GM12891 (cell line): ENCODE measurements at regions not wholly inside any gene's neighbourhood (a gene's known extent, or its start where the extent isn't known, plus 50 kb on each side); places are given as distances from the start of the nearest gene placed in this dataset.
"Not testable (repeated sequence)": the region's sequence is repeated elsewhere in the genome, so short reads cannot be mapped to it uniquely, and the experiment has no call there.

Source experiments
- DNase-seq: peaks from one replicate; pipeline ENCODE4 v3.0.0; 2011; ENCODE audit warnings: low spot score; ENCODE audit not compliant: insufficient read length
- FAIRE-seq: peaks from 2 replicates; lab custom pipeline; 2011; peaks lifted over from hg19 to GRCh38; lab: Jason Lieb, UNC
- PAX5 ChIP-seq: IDR thresholded peaks from 2 replicates; pipeline ENCODE4 v1.6.1; 2011; ENCODE audit warnings: low read length, moderate library complexity, mild to moderate bottlenecking; ENCODE audit not compliant: insufficient read depth, severe bottlenecking
- POLR2A ChIP-seq: IDR thresholded peaks from 2 replicates; pipeline ENCODE4 v1.6.1; 2011; ENCODE audit warnings: low read depth, low read length, control low read depth
- POLR2AphosphoS5 ChIP-seq: IDR thresholded peaks from 2 replicates; pipeline ENCODE4 v1.6.1; 2011; ENCODE audit warnings: low read depth, low read length, control low read depth
- POU2F2 ChIP-seq: IDR thresholded peaks from 2 replicates; pipeline ENCODE4 v1.6.1; 2011; ENCODE audit warnings: low read depth, mild to moderate bottlenecking, control low read depth, low read length, moderate library complexity
- SPI1 ChIP-seq: IDR thresholded peaks from 2 replicates; pipeline ENCODE4 v1.6.1; 2011; ENCODE audit warnings: low read depth, low read length, control low read depth
- TAF1 ChIP-seq: IDR thresholded peaks from 2 replicates; pipeline ENCODE4 v1.6.1; 2011; ENCODE audit warnings: low read depth, low read length, control low read depth

DNA sequence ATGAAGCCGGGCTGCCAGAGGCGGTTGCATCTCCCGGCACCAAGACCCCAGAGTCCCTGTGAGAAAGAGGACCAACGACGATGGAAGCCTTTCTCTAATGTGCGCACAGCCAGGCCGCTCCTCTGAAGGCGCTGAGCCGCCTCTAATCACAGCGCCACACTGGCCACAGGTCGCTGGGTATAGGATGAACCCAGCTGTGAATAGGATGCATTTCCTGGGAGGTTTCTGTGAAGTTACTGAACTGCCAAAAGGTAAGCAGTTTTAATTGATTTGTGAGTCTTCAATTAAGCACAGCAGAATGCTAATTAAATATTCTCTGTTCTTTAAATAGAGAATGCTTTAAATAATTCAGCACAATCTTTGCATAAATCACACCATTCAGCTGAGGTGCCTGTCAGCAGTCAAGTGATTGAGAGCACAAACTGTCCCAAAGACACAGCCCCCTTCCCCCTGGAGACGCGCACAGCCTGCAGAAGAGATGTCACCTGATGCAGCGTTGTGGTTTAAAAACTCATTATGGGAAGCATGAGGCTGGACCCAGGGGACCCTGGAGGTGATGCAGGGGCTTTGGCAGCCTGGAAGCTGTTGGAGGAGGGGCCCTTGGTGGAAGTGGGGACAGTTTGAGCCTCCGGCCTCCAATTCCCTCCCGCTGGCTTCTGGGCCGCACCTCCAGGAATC is 98.1 kb downstream of the RTP5 start:
- FAIRE-seq (no peak), DNase-seq (no peak)
- TF ChIP-seq SPI1 (no peak), POLR2A (no peak), TAF1 (no peak), PAX5 (no peak), POU2F2 (no peak), POLR2AphosphoS5 (no peak)

DNA sequence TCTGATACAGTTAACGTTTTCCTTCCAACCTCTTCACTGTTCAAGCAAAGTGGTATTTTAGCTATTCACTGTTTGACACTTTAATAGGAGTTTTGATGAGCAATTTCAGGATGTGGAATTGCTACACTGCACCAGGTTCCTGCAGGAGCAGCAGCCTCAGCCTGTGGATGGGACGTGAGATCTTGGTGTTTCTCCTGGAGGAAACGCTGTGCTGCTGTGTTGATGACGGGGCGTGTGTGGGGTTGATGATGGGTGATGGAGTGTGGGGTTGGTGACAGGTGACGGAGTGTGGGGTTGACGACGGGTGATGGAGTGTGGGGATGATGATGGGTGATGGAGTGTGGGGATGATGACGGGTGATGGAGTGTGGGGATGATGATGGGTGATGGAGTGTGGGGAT is 98.9 kb downstream of the RTP5 start:
- no peak for DNase-seq
- TF ChIP-seq PAX5 (no peak), SPI1 (no peak), TAF1 (no peak), POLR2A (no peak), POU2F2 (no peak), POLR2AphosphoS5 (no peak)
- FAIRE-seq: no peak

DNA sequence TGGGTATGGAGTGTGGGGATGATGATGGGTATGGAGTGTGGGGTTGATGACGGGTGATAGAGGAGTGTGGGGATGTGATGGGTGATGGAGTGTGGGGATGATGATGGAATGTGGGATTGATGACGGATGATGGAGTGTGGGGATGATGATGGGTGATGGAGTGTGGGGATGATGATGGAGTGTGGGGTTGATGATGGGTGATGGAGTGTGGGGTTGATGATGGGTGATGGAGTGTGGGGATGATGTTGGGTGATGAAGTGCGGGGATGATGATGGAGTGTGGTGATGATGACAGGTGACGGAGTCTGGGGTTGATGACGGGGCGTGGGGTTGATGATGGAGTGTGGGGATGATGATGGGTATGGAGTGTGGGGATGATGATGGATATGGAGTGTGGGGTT is 99.7 kb downstream of the RTP5 start:
- FAIRE-seq: peak; percentile 52
- DNase-seq: not testable (repeated sequence)

DNA sequence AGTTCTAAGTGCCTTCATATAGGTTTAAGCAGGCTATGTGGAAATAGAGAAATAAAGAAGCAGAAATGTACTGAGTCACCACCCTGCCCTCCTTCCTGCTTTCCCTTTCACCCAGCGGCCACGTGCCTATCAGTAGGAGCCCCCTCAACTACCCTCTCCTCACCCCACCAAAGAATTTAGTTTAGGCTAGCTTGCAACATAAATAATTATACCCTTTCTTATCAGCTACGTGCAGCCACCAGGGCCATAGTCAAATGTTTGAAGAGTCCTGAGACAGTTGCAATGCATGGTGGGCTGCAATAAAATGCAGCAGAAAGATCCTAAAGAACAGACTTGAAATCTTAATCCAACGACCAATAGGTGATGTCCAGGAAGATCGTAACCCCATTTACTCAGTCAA is 101.2 kb downstream of the RTP5 start:
- FAIRE-seq: no peak
- TF ChIP-seq SPI1 (no peak), POLR2AphosphoS5 (no peak), PAX5 (no peak), POLR2A (no peak), POU2F2 (no peak), TAF1 (no peak)
- no peak for DNase-seq

DNA sequence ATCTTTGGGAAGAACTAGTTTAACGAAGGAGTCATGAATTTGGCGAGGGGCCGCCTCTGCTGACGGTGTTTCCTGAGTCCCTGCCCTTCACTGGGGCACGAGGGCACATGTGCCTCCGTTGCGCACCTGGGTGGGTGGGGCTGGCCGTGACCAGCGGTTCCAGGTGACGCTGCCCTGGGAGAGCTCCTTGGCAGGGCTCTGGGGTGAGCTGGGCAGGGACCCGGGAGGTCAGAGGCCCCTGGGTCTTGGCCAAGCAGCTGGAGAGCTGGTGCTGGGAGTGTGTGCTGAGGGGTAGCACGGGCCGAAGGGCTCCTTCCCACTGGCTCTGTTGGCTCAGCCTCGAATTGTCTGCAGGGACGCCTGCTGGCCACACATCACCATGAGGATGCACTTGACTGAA is 104.6 kb downstream of the RTP5 start:
- DNase-seq (no peak), FAIRE-seq (no peak)
- TF ChIP-seq TAF1: no peak
- no peak for TF ChIP-seq PAX5
- TF ChIP-seq POLR2A: no peak
- no peak for TF ChIP-seq POLR2AphosphoS5
- TF ChIP-seq POU2F2: no peak
- no peak for TF ChIP-seq SPI1

DNA sequence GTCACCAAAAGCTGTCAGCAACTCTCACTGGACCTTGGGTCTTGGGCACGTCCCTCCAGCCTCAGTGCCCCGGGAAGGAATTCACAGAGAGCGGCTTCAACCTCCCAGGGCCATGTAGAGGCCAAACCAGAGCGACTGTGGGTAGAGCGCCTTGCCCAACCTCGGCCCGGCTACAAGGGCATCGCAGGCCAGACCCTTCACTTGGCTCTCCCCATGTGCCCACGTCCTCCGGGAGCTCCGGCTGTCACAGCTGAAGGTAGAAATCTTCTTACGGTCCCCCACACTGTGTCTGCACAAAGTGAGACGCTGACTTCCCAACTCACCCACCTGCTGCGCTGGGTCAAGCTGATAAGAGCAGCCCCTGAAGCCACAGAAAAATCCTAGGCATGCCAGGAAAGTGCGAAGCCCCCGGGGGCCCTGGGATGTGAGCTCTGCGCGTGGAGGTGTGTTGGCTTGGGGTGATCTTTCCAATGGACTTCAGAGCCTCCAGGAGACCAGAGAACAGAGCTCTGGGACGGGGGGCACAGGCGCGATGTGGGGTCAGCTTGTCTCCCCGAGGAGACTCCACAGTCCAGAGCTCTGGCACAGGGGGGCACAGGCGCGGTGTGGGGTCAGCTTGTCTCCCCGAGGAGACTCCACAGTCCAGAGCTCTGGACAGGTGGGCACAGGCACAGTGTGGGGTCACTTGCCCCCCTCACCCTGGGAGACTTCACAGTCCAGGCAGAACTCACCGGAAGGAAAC is 105.5 kb downstream of the RTP5 start:
- FAIRE-seq (no peak), DNase-seq (no peak)
- TF ChIP-seq POLR2A: no peak
- no peak for TF ChIP-seq TAF1
- TF ChIP-seq SPI1: no peak
- TF ChIP-seq POU2F2: no peak
- TF ChIP-seq POLR2AphosphoS5: no peak
- no peak for TF ChIP-seq PAX5

DNA sequence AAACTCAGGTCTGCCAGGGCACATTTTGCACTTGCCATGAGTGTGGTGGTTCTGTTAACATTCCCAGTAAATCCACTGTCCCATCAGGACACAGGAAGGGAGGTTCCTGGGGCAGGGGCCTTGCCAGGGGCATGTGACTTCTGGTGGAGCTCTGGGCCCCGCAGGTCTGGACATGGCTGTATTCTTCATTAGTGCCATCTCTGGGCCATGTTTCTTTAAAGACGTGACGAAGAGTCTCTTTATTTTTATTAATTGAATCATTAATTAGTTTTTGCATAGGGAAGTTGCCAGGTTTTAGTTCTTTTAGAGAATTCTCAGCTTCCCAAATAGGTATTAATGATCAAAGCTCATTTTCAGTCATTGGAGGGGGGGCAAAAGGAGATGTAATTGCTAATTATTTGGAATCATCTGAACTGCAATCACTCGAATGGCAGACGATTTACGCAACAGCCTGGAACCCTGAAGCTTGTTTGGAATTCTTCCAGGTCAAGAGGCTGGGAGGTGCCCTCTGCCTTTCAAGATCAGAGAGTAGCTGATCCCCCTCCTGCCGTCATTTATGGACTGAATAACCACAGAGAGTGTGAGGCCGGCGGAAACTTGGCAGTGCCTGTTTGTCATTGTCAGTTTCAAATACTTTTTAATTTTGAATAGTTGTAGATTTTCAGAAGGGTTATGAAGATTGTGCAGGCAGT is 106.2 kb downstream of the RTP5 start:
- TF ChIP-seq POU2F2: no peak
- TF ChIP-seq SPI1: no peak
- no peak for TF ChIP-seq PAX5
- no peak for TF ChIP-seq POLR2AphosphoS5
- TF ChIP-seq TAF1: no peak
- TF ChIP-seq POLR2A: no peak
- DNase-seq: no peak
- FAIRE-seq: no peak

DNA sequence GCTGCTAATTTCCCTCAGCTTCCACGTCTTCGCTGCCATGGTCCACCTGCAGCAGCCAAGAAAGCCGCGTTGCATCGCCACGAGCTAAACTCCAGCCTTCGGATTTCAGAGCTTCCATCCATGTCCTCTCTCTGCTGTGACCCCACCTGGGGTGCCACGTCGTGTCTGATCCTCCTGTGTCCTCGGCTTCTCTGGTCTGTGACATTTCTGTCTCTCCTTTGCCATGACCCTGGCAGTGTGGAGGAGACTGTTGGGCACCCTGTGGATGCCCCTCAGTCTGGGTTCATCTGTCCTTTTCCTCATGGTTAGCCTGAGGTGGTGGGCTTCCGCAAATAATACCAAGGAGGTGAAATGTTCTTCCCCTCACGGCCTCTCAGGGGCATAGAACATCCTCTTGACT is 106.8 kb downstream of the RTP5 start:
- DNase-seq (no peak), FAIRE-seq (no peak)
- TF ChIP-seq POU2F2 (no peak), PAX5 (no peak), POLR2AphosphoS5 (no peak), POLR2A (no peak), SPI1 (no peak), TAF1 (no peak)

DNA sequence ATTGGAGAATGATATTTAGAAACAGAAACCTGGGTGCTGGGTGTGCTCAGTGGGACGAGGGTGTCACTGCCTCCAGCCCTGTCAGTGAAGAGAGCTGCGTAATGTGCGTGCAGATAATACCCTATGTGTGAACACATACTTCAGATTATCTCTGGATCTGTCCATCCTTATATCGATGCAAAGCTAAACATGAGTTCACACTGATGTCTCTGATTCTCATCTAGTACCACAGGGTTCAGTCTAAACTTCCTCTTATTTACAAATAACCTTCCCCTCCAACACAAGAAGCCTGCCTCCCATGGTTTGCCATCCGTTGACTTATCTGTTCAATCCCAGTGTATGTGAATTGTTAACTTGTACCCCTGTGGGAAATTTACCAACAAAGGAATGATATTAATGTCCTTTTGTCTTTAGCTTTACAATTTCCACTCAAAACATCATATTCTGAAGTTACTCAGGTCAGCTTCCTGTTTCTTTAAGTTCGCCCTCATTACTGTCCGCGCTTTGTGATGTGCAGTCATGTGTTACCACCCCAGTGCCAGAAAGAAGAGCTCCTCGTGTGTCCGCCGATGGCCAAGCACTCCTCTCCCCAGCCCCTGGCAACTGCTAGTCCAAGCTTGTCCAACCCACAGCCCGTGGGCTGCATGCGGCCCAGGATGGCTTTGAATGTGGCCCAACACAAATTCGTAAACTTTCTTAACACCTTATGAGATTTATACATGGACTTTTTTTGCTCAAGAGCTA is 108.2 kb downstream of the RTP5 start:
- DNase-seq: no peak
- TF ChIP-seq POLR2A: no peak
- peak; percentile 59 for FAIRE-seq
